ENCODE measurements at regions not wholly inside any gene's neighbourhood (a gene's known extent, or its start where the extent isn't known, plus 50 kb on each side); places are given as distances from the start of the nearest gene placed in this dataset.
"Not testable (repeated sequence)": the region's sequence is repeated elsewhere in the genome, so short reads cannot be mapped to it uniquely, and the experiment has no call there.

DNA sequence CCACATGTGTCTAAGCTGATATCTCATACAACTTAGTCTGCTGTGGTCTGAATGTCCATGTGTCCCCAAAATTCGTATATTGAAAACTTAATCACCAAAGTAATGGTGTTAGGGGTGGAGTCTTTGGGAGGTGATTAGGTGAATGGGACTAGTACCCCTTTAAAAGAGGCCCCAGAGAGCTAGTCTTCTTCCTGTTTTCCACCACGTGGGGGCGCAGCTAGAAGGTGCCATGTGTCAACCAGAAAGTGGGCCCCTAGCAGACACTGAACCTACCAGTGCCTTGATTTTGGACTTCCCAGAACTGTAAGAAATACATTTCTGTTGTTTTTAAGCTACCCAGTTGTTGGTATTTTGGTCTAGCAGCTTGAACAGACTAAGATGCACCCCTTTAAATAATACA, 86.6 kb downstream of the ASB1 start:
- 41% methylated on average over 3 of the region's 3 CpGs for WGBS
- Histone ChIP-seq H3K4me1 (peaks cover 0 to 5% (median 0%) of the 10 kb centered on the region in 4 donors), H3K4me3 (no peak overlapping the region), H3K27ac (replicated peaks in 1 of 4) (no peak overlapping the region), H3K9me3 (peaks cover 0 to 26% (median 17%) of the 10 kb centered on the region in 4 donors), H3K36me3 (no peaks in the 10 kb centered on the region), H3K27me3 (no peaks in the 10 kb centered on the region)
- TF ChIP-seq POLR2AphosphoS5 (IDR thresholded peaks at IDR 0.05) (no peak), POLR2A (IDR thresholded peaks at IDR 0.05; ENCODE audit: low read depth) (no peak), EP300 (IDR thresholded peaks at IDR 0.05) (no peak)
- TF ChIP-seq, protein P1, sequence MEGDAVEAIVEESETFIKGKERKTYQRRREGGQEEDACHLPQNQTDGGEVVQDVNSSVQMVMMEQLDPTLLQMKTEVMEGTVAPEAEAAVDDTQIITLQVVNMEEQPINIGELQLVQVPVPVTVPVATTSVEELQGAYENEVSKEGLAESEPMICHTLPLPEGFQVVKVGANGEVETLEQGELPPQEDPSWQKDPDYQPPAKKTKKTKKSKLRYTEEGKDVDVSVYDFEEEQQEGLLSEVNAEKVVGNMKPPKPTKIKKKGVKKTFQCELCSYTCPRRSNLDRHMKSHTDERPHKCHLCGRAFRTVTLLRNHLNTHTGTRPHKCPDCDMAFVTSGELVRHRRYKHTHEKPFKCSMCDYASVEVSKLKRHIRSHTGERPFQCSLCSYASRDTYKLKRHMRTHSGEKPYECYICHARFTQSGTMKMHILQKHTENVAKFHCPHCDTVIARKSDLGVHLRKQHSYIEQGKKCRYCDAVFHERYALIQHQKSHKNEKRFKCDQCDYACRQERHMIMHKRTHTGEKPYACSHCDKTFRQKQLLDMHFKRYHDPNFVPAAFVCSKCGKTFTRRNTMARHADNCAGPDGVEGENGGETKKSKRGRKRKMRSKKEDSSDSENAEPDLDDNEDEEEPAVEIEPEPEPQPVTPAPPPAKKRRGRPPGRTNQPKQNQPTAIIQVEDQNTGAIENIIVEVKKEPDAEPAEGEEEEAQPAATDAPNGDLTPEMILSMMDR (IDR thresholded peaks at IDR 0.05): peak; percentile 44 to 58 (median 55)
- DNase-seq (ENCODE audit: extremely low spot score): no peak
- intact Hi-C loops (cut with DNase I): no loop called here

DNA sequence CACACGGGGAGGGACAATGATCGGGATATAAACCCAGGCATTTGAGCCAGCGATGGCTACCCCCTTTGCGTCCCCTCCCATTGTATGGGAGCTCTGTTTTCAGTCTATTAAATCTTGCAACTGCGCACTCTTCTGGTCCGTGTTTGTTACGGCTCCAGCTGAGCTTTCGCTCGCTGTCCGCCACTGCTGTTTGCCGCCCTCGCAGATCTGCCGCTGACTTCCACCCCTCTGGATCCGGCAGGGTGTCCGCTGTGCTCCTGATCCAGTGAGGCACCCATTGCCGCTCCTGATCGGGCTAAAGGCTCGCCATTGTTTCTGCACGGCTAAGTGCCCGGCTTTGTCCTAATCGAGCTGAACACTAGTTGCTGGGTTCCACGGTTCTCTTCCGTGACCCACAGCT, 87.3 kb downstream of the ASB1 start:
- H3K27ac ChIP-seq (replicated peaks in 1 of 4); H3K4me3 ChIP-seq; H3K27me3 ChIP-seq; intact Hi-C loops (cut with DNase I); DNase-seq (ENCODE audit: extremely low spot score); H3K4me1 ChIP-seq; H3K36me3 ChIP-seq: not testable (repeated sequence)
- 96% methylated on average over 23 of the region's 23 CpGs for WGBS
- H3K9me3 ChIP-seq: peaks cover 0 to 30% (median 18%) of the 10 kb centered on the region in 4 donors

DNA sequence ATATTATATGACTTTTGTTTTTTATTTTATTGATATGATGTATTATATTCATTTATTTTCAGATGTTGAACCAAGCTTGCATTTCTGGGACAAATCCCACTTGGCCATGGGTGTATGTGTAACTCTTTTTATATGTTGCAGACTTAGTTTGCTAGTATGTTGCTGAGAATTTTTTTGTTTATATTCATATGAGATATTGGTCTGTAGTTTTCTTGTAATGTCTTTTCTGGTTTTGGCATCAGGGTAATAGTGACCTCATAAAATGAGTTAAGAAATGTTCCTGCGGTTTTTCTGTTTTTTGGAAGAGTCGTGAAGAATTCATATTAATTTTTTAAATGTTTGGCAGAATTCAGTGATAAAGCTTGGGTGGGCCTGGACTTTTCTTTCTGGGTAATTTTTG, 88.7 kb downstream of the ASB1 start:
- 81% methylated on average over 2 of the region's 2 CpGs for WGBS
- H3K36me3 ChIP-seq: no peaks in the 10 kb centered on the region
- H3K4me3 ChIP-seq: no peak overlapping the region
- no peak overlapping the region for H3K27ac ChIP-seq (replicated peaks in 1 of 4)
- no peak for DNase-seq (ENCODE audit: extremely low spot score)
- no peaks in the 10 kb centered on the region for H3K4me1 ChIP-seq
- H3K9me3 ChIP-seq: peaks cover 0 to 30% (median 18%) of the 10 kb centered on the region in 4 donors
- intact Hi-C loops (cut with DNase I): no loop called here
- no peaks in the 10 kb centered on the region for H3K27me3 ChIP-seq
- TF ChIP-seq, protein P1 (IDR thresholded peaks at IDR 0.05): no peak
- TF ChIP-seq POLR2AphosphoS5 (IDR thresholded peaks at IDR 0.05) (no peak), EP300 (IDR thresholded peaks at IDR 0.05) (no peak), POLR2A (IDR thresholded peaks at IDR 0.05; ENCODE audit: low read depth) (no peak)

DNA sequence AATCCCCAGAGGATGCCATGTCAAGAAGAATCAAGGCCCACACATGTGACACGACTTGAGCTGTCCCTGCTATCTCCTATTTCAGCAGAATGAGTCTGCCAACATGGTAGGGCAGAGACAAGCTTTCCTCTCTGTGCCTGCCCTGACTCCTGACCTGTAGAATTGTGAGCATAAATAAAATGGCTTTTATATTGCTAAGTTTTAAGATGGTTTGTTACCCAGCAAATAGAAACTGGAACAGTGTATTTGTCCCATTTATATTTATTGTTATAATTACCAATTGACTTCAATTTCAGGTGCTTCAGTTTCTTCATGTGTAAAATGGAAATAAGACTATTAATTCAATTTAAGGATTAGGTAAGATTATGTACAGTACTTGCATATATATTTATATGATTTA, 90.5 kb downstream of the ASB1 start:
- Histone ChIP-seq H3K36me3 (no peaks in the 10 kb centered on the region), H3K27me3 (no peaks in the 10 kb centered on the region), H3K4me1 (no peaks in the 10 kb centered on the region), H3K9me3 (peaks cover 0 to 30% (median 18%) of the 10 kb centered on the region in 4 donors), H3K27ac (replicated peaks in 1 of 4) (no peak overlapping the region), H3K4me3 (no peak overlapping the region)
- intact Hi-C loops (cut with DNase I): no loop called here
- TF ChIP-seq, protein P1 (IDR thresholded peaks at IDR 0.05): no peak
- WGBS: 90% methylated on average over 1 of the region's 1 CpG
- no peak for DNase-seq (ENCODE audit: extremely low spot score)

DNA sequence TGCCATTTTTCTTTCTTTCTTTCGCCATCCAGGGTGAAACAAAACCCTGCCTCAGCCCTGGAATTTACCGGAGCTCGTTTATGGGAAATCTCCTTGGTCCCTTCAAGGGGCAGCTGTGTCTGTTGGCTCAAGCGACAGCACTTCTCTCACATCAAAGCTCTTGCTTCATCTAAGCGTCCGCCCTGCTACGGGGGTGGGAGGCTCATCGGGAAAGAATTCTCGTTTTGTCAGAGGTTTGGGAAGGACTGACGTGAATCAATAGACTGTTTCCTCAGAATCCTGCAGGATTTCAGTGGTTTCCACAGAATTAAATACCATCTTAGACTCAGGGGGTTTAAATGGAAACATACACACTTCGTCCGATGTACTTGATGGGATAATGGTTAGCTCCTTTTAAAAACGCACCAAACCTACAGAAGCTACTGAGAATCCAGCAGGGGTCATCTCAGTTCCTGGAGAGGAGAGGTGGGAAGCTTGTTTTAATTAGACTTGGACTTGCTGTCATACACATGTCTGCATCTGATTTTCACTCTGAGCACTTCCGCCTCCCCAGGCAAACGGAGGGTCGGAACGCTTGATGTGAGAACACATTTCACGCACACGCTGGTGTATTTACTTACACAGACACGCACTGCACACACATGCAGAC, 91.6 kb downstream of the ASB1 start:
- Histone ChIP-seq H3K36me3 (no peaks in the 10 kb centered on the region), H3K9me3 (peaks cover 0 to 30% (median 18%) of the 10 kb centered on the region in 4 donors), H3K27ac (replicated peaks in 1 of 4) (no peak overlapping the region), H3K27me3 (no peaks in the 10 kb centered on the region), H3K4me3 (no peak overlapping the region), H3K4me1 (peaks cover 0 to 6% (median 5%) of the 10 kb centered on the region in 4 donors)
- TF ChIP-seq EP300 (IDR thresholded peaks at IDR 0.05) (no peak), POLR2A (IDR thresholded peaks at IDR 0.05; ENCODE audit: low read depth) (no peak), POLR2AphosphoS5 (IDR thresholded peaks at IDR 0.05) (no peak)
- TF ChIP-seq, protein P1 (IDR thresholded peaks at IDR 0.05): no peak
- 72% methylated on average over 20 of the region's 20 CpGs for WGBS
- intact Hi-C loops (cut with DNase I): no loop called here
- no peak for DNase-seq (ENCODE audit: extremely low spot score)

All from esophagus muscularis mucosa (tissue), 4 donors.